Naive thymus-derived CD8-positive, alpha-beta T cell (primary cell): ENCODE measurements at regions not wholly inside any gene's neighbourhood (a gene's known extent, or its start where the extent isn't known, plus 50 kb on each side); places are given as distances from the start of the nearest gene placed in this dataset.

Experiments used
- ATAC-seq, 2 donors: fragments of 150-1000 bp; cut with Tn5 transposase in 1 of 2; sonication (Bioruptor Pico), chemical (Tn5 transposase) in 1 of 2; 1 replicate in 1 of 2; 2 replicates in 1 of 2; pipeline ENCODE4 v1.10.0; 2021; ENCODE audit warnings: mild to moderate bottlenecking in 2 of 2, moderate library complexity in 2 of 2
- POLR2A ChIA-PET: fragments of 350-600 bp; sonication (Branson Sonifier 250); formaldehyde crosslinking; loops from one replicate; lab custom pipeline; 2021; ENCODE audit warnings: antibody characterized with exemption; lab: Charles Lee
- DNase-seq, 10 donors: peaks; one replicate each; pipeline versions ENCODE4 v3.0.0 to v3.0.0-alpha.2; 2020 to 2022
- H3K27ac Mint-ChIP-seq, 10 donors: one replicate each; pipeline ENCODE4 v1.8.0; 2020 to 2022; ENCODE audit warnings: mild to moderate bottlenecking in 10 of 10, mixed read lengths in 10 of 10, moderate library complexity in 4 of 10, inconsistent platforms in 1 of 10
- H3K27me3 Mint-ChIP-seq, 5 donors: one replicate each; pipeline ENCODE4 v1.8.0; 2021 to 2022; ENCODE audit warnings: mixed read lengths in 5 of 5
- H3K36me3 Mint-ChIP-seq, 3 donors: one replicate each; pipeline ENCODE4 v1.8.0; 2020 to 2022; ENCODE audit warnings: mixed read lengths in 3 of 3, mild to moderate bottlenecking in 2 of 3, inconsistent platforms in 1 of 3
- H3K4me1 Mint-ChIP-seq, 4 donors: one replicate each; pipeline ENCODE4 v1.8.0; 2021 to 2022; ENCODE audit warnings: mixed read lengths in 4 of 4
- H3K4me3 Mint-ChIP-seq, 10 donors: one replicate each; pipeline ENCODE4 v1.8.0; 2020 to 2022; ENCODE audit warnings: mild to moderate bottlenecking in 10 of 10, mixed read lengths in 10 of 10, moderate library complexity in 6 of 10, inconsistent platforms in 1 of 10
- H3K9me3 Mint-ChIP-seq, 9 donors: one replicate each; pipeline ENCODE4 v1.8.0; 2020 to 2022; ENCODE audit warnings: mixed read lengths in 9 of 9, mild to moderate bottlenecking in 3 of 9, inconsistent platforms in 1 of 9, moderate library complexity in 1 of 9

GRCh38 chr11:103699216-103699615 is 337.2 kb upstream of the DDI1 start:
- Mint-ChIP-seq H3K9me3 (peaks cover 0 to 18% (median 0%) of the 10 kb centered on the region in 9 donors), H3K4me1 (no peaks in the 10 kb centered on the region), H3K4me3 (no peak overlapping the region), H3K36me3 (no peaks in the 10 kb centered on the region), H3K27ac (no peak overlapping the region), H3K27me3 (peaks cover 0 to 11% (median 2%) of the 10 kb centered on the region in 5 donors)
- DNase-seq (no peak), ATAC-seq (no peak)
- POLR2A ChIA-PET, result no interaction called here

- Mint-ChIP-seq H3K9me3 (peaks cover 0 to 18% (median 0%) of the 10 kb centered on the region in 9 donors), H3K36me3 (no peaks in the 10 kb centered on the region), H3K4me3 (no peak overlapping the region), H3K4me1 (no peaks in the 10 kb centered on the region), H3K27me3 (peaks cover 0 to 14% (median 2%) of the 10 kb centered on the region in 5 donors), H3K27ac (no peak overlapping the region)
- POLR2A ChIA-PET, result no interaction called here
- DNase-seq (no peak), ATAC-seq (no peak)
Observed at GRCh38 chr11:103699656-103700055, 336.8 kb upstream of the DDI1 start.

DNA sequence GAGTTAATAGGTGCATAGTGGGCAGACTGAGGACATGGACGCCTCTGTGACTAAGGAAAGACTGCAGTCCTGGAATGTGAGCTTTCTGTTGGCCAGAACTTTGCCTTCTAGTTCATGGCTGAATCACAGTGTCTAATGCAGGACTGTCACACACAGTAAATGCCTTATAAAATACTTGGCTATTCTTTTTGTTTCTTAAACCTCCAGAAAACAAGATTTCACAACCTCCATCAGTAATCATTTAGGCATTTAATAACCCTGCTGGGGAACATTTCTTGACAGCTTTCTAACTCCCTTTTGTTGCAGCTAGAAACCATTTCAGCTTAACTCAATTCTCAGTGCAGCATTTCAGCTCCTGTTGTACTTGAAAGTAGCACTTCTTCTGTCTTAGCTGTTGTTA is 335.8 kb upstream of the DDI1 start:
- no peak for DNase-seq
- POLR2A ChIA-PET, result no interaction called here
- ATAC-seq, result no peak
- H3K9me3 Mint-ChIP-seq, result peaks cover 0 to 18% (median 0%) of the 10 kb centered on the region in 9 donors
- no peak overlapping the region for H3K27ac Mint-ChIP-seq
- H3K36me3 Mint-ChIP-seq, result no peaks in the 10 kb centered on the region
- H3K27me3 Mint-ChIP-seq, result peaks cover 0 to 14% (median 2%) of the 10 kb centered on the region in 5 donors
- H3K4me3 Mint-ChIP-seq, result no peak overlapping the region
- no peaks in the 10 kb centered on the region for H3K4me1 Mint-ChIP-seq

DNA sequence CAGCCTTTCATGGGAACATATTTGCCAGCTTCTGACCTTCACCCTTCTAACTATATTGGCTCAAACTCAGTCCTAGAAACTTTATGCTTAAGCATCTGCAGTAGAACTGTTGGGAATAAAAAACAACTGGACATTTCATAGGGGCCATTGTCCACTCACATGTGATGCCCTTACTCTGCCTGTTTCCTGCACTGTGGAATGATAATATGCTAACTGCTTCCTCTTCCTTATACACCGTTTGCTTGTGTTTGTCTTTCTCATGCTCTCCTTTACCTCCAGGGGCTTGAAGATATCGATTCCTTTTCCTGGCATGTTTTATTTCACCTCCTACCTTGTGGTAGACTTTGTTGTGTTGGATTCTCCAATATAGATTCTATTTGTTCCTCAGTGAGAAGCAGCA is 333.0 kb upstream of the DDI1 start:
- POLR2A ChIA-PET, result no interaction called here
- no peak for DNase-seq
- Mint-ChIP-seq H3K27me3 (peaks cover 0 to 15% (median 7%) of the 10 kb centered on the region in 5 donors), H3K9me3 (peaks cover 0 to 12% (median 0%) of the 10 kb centered on the region in 9 donors), H3K4me3 (no peak overlapping the region), H3K36me3 (no peaks in the 10 kb centered on the region), H3K4me1 (no peaks in the 10 kb centered on the region), H3K27ac (no peak overlapping the region)
- no peak for ATAC-seq

GRCh38 chr11:103703954-103704353 is 332.5 kb upstream of the DDI1 start:
- Mint-ChIP-seq H3K9me3 (peaks cover 0 to 17% (median 0%) of the 10 kb centered on the region in 9 donors), H3K4me1 (no peaks in the 10 kb centered on the region), H3K27ac (no peak overlapping the region), H3K4me3 (no peak overlapping the region), H3K36me3 (no peaks in the 10 kb centered on the region), H3K27me3 (peaks cover 0 to 21% (median 7%) of the 10 kb centered on the region in 5 donors)
- POLR2A ChIA-PET, result no interaction called here
- DNase-seq, result no peak
- no peak for ATAC-seq

GRCh38 chr11:103705642-103706041 is 330.8 kb upstream of the DDI1 start:
- POLR2A ChIA-PET, result no interaction called here

GRCh38 chr11:103709371-103709770 is 327.1 kb upstream of the DDI1 start:
- Mint-ChIP-seq H3K36me3 (no peaks in the 10 kb centered on the region), H3K4me1 (no peaks in the 10 kb centered on the region), H3K27ac (no peak overlapping the region), H3K9me3 (peaks cover 0 to 13% (median 2%) of the 10 kb centered on the region in 9 donors), H3K4me3 (no peak overlapping the region), H3K27me3 (peaks cover 0 to 17% (median 3%) of the 10 kb centered on the region in 5 donors)
- DNase-seq, result no peak
- ATAC-seq, result no peak
- POLR2A ChIA-PET, result no interaction called here

More at GRCh38 chr11:103705642-103706041, 330.8 kb upstream of the DDI1 start:
- no peaks in the 10 kb centered on the region for H3K36me3 Mint-ChIP-seq
- peaks cover 0 to 15% (median 0%) of the 10 kb centered on the region in 9 donors for H3K9me3 Mint-ChIP-seq
- no peak overlapping the region for H3K4me3 Mint-ChIP-seq
- no peaks in the 10 kb centered on the region for H3K4me1 Mint-ChIP-seq
- H3K27ac Mint-ChIP-seq, result no peak overlapping the region
- H3K27me3 Mint-ChIP-seq, result peaks cover 0 to 25% (median 6%) of the 10 kb centered on the region in 5 donors
- DNase-seq, result no peak
- ATAC-seq, result no peak

GRCh38 chr11:103714246-103714645 is 322.2 kb upstream of the DDI1 start:
- POLR2A ChIA-PET, result no interaction called here
- no peak overlapping the region for H3K4me3 Mint-ChIP-seq
- peaks cover 0 to 4% (median 0%) of the 10 kb centered on the region in 5 donors for H3K27me3 Mint-ChIP-seq
- no peak overlapping the region for H3K27ac Mint-ChIP-seq
- no peaks in the 10 kb centered on the region for H3K4me1 Mint-ChIP-seq
- peaks cover 0 to 8% (median 2%) of the 10 kb centered on the region in 9 donors for H3K9me3 Mint-ChIP-seq
- no peaks in the 10 kb centered on the region for H3K36me3 Mint-ChIP-seq
- DNase-seq (no peak), ATAC-seq (no peak)

- H3K27ac Mint-ChIP-seq, result no peak overlapping the region
- H3K4me3 Mint-ChIP-seq, result no peak overlapping the region
- no peaks in the 10 kb centered on the region for H3K36me3 Mint-ChIP-seq
Observed at GRCh38 chr11:103716363-103716762, 320.1 kb upstream of the DDI1 start.

GRCh38 chr11:103727262-103727661 is 309.2 kb upstream of the DDI1 start:
- Mint-ChIP-seq H3K4me1 (no peaks in the 10 kb centered on the region), H3K27me3 (no peaks in the 10 kb centered on the region), H3K36me3 (peaks cover 0 to 20% (median 4%) of the 10 kb centered on the region in 3 donors), H3K4me3 (no peak overlapping the region), H3K9me3 (peaks cover 14 to 51% (median 17%) of the 10 kb centered on the region in 9 donors), H3K27ac (no peak overlapping the region)
- ATAC-seq (no peak), DNase-seq (no peak)
- POLR2A ChIA-PET, result no interaction called here

More at GRCh38 chr11:103716363-103716762, 320.1 kb upstream of the DDI1 start:
- Mint-ChIP-seq H3K4me1 (no peaks in the 10 kb centered on the region), H3K9me3 (no peaks in the 10 kb centered on the region), H3K27me3 (no peaks in the 10 kb centered on the region)
- DNase-seq (no peak), ATAC-seq (no peak)
- POLR2A ChIA-PET, result no interaction called here

- H3K4me1 Mint-ChIP-seq, result no peaks in the 10 kb centered on the region
- peaks cover 8 to 35% (median 14%) of the 10 kb centered on the region in 9 donors for H3K9me3 Mint-ChIP-seq
- H3K36me3 Mint-ChIP-seq, result peaks cover 0 to 20% (median 4%) of the 10 kb centered on the region in 3 donors
- H3K27me3 Mint-ChIP-seq, result peaks cover 0 to 2% (median 0%) of the 10 kb centered on the region in 5 donors
- POLR2A ChIA-PET, result no interaction called here
- DNase-seq, result no peak
- ATAC-seq, result no peak
- no peak overlapping the region for H3K4me3 Mint-ChIP-seq
- no peak overlapping the region for H3K27ac Mint-ChIP-seq
Observed at GRCh38 chr11:103729617-103730016, 306.8 kb upstream of the DDI1 start.

GRCh38 chr11:103730131-103730940 is 306.1 kb upstream of the DDI1 start:
- POLR2A ChIA-PET, result interaction anchor here (0.7 kb wide), 1 partner anchor 15 kb away, joined by 3 read pairs; no protein-coding TSS in a partner anchor
- Mint-ChIP-seq H3K4me3 (no peak overlapping the region), H3K27ac (no peak overlapping the region), H3K4me1 (no peaks in the 10 kb centered on the region), H3K9me3 (peaks cover 4 to 27% (median 11%) of the 10 kb centered on the region in 9 donors), H3K36me3 (peaks cover 0 to 20% (median 4%) of the 10 kb centered on the region in 3 donors), H3K27me3 (peaks cover 0 to 2% (median 0%) of the 10 kb centered on the region in 5 donors)
- DNase-seq (no peak), ATAC-seq (no peak)

DNA sequence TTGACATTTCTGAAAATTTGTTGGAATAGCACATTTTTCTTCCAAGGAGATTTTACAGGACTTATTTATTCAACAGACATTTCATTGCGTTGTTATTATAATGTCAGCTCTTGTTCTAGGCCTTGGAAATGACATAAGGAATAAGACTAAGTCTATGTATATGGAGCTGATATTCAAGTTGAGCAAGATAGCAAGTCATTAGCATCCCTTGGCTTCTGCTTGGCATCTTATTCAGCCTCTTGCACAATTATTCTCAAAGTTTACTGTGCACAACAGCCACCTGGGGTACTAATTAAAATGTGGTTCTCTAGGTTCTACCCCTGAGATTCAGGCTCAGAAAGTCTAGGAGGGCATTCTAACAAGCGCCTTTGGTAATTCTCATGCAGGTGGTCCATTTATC is 304.8 kb upstream of the DDI1 start:
- ATAC-seq (no peak), DNase-seq (no peak)
- peaks cover 0 to 14% (median 7%) of the 10 kb centered on the region in 9 donors for H3K9me3 Mint-ChIP-seq
- no peak overlapping the region for H3K4me3 Mint-ChIP-seq
- peaks cover 0 to 2% (median 0%) of the 10 kb centered on the region in 5 donors for H3K27me3 Mint-ChIP-seq
- H3K4me1 Mint-ChIP-seq, result no peaks in the 10 kb centered on the region
- POLR2A ChIA-PET, result no interaction called here
- H3K36me3 Mint-ChIP-seq, result peaks cover 0 to 8% (median 4%) of the 10 kb centered on the region in 3 donors
- no peak overlapping the region for H3K27ac Mint-ChIP-seq
